ENCODE measurements at regions not wholly inside any gene's neighbourhood (a gene's known extent, or its start where the extent isn't known, plus 50 kb on each side); places are given as distances from the start of the nearest gene placed in this dataset.

- Histone ChIP-seq H3K27ac (no peak overlapping the region), H3K9me3 (no peaks in the 10 kb centered on the region), H3K4me1 (no peaks in the 10 kb centered on the region), H3K36me3 (no peaks in the 10 kb centered on the region), H3K27me3 (no peaks in the 10 kb centered on the region), H3K4me3 (no peak overlapping the region)
- intact Hi-C loops (cut with DNase I) = no loop called here
- no peak for ATAC-seq
- no peak for DNase-seq
- no peak for TF ChIP-seq CTCF (IDR thresholded peaks at IDR 0.05)
Measured at GRCh38 chr18:33854827-33855139, 276.8 kb downstream of the ASXL3 start.

- TF ChIP-seq CTCF (IDR thresholded peaks at IDR 0.05) = no peak
- intact Hi-C loops (cut with DNase I) = no loop called here
- H3K4me3 ChIP-seq = no peak overlapping the region
- no peaks in the 10 kb centered on the region for H3K9me3 ChIP-seq
- H3K4me1 ChIP-seq = no peaks in the 10 kb centered on the region
- no peaks in the 10 kb centered on the region for H3K27me3 ChIP-seq
- no peak overlapping the region for H3K27ac ChIP-seq
- DNase-seq (no peak), ATAC-seq (no peak)
- H3K36me3 ChIP-seq = no peaks in the 10 kb centered on the region
Measured at GRCh38 chr18:33854086-33854826, 276.2 kb downstream of the ASXL3 start.

- no peak overlapping the region for H3K4me3 ChIP-seq
- no peaks in the 10 kb centered on the region for H3K4me1 ChIP-seq
- no peak for TF ChIP-seq CTCF (IDR thresholded peaks at IDR 0.05)
- intact Hi-C loops (cut with DNase I) = no loop called here
- no peaks in the 10 kb centered on the region for H3K27me3 ChIP-seq
- no peaks in the 10 kb centered on the region for H3K9me3 ChIP-seq
- H3K27ac ChIP-seq = no peak overlapping the region
- no peak for ATAC-seq
- H3K36me3 ChIP-seq = no peaks in the 10 kb centered on the region
- no peak for DNase-seq
Measured at GRCh38 chr18:33853187-33853586, 275.2 kb downstream of the ASXL3 start.

- intact Hi-C loops (cut with DNase I) = no loop called here
- Histone ChIP-seq H3K27ac (no peak overlapping the region), H3K9me3 (no peaks in the 10 kb centered on the region), H3K27me3 (no peaks in the 10 kb centered on the region), H3K4me1 (no peaks in the 10 kb centered on the region), H3K36me3 (no peaks in the 10 kb centered on the region), H3K4me3 (no peak overlapping the region)
- ATAC-seq (no peak), DNase-seq (no peak)
- no peak for TF ChIP-seq CTCF (IDR thresholded peaks at IDR 0.05)
Measured at GRCh38 chr18:33851546-33852078, 273.6 kb downstream of the ASXL3 start.

- no peak overlapping the region for H3K4me3 ChIP-seq
- no peaks in the 10 kb centered on the region for H3K36me3 ChIP-seq
- no peaks in the 10 kb centered on the region for H3K4me1 ChIP-seq
- DNase-seq (no peak), ATAC-seq (no peak)
- no peak overlapping the region for H3K27ac ChIP-seq
- no peaks in the 10 kb centered on the region for H3K9me3 ChIP-seq
- no peak for TF ChIP-seq CTCF (IDR thresholded peaks at IDR 0.05)
- no peaks in the 10 kb centered on the region for H3K27me3 ChIP-seq
- intact Hi-C loops (cut with DNase I) = no loop called here
Measured at GRCh38 chr18:33849731-33850130, 271.7 kb downstream of the ASXL3 start.

- intact Hi-C loops (cut with DNase I) = no loop called here
- Histone ChIP-seq H3K27me3 (no peaks in the 10 kb centered on the region), H3K36me3 (no peaks in the 10 kb centered on the region), H3K4me3 (no peak overlapping the region), H3K9me3 (no peaks in the 10 kb centered on the region), H3K27ac (no peak overlapping the region), H3K4me1 (no peaks in the 10 kb centered on the region)
- ATAC-seq = no peak
- DNase-seq = no peak
- no peak for TF ChIP-seq CTCF (IDR thresholded peaks at IDR 0.05)
Measured at GRCh38 chr18:33844232-33844631, 266.2 kb downstream of the ASXL3 start.
